NT2/D1 (cell line): ENCODE measurements at regions not wholly inside any gene's neighbourhood (a gene's known extent, or its start where the extent isn't known, plus 50 kb on each side); places are given as distances from the start of the nearest gene placed in this dataset.

ENCODE experiments used
- DNase-seq: peaks from one replicate; pipeline ENCODE4 v3.0.0-alpha.2; 2011; ENCODE audit warnings: low read depth, low spot score
- H3K27me3 ChIP-seq: 2 replicates; pipeline ENCODE4 v1.6.0; 2011; ENCODE audit warnings: mild to moderate bottlenecking; ENCODE audit not compliant: insufficient read length, insufficient read depth
- H3K36me3 ChIP-seq: 2 replicates; pipeline ENCODE4 v1.6.1; 2011; ENCODE audit warnings: mild to moderate bottlenecking, low read length, mixed read lengths; ENCODE audit not compliant: insufficient read depth, insufficient read length
- H3K4me1 ChIP-seq: 2 replicates; pipeline ENCODE4 v1.5.1; 2011; ENCODE audit not compliant: insufficient read depth, insufficient read length
- H3K4me3 ChIP-seq: 2 replicates; pipeline ENCODE4 v1.5.1; 2011; ENCODE audit warnings: low read depth; ENCODE audit not compliant: insufficient read length
- H3K9ac ChIP-seq: 2 replicates; pipeline ENCODE4 v1.6.0; 2011; ENCODE audit warnings: low read depth; ENCODE audit not compliant: insufficient read length
- H3K9me3 ChIP-seq: 2 replicates; pipeline ENCODE4 v1.5.1; 2011; ENCODE audit warnings: mild to moderate bottlenecking, low read length; ENCODE audit not compliant: insufficient read depth
- SUZ12 ChIP-seq: IDR thresholded peaks from 2 replicates; pipeline ENCODE4 v1.6.1; 2011; ENCODE audit not compliant: insufficient read length, insufficient read depth; ENCODE audit errors: extremely low read depth
- YY1 ChIP-seq: IDR thresholded peaks from 2 replicates; pipeline ENCODE4 v1.6.1; 2011; ENCODE audit not compliant: insufficient read length, insufficient read depth
- ZNF274 ChIP-seq: IDR thresholded peaks from 2 replicates; pipeline ENCODE4 v1.6.1; 2011; ENCODE audit warnings: mild to moderate bottlenecking, low read depth, low read length

DNA sequence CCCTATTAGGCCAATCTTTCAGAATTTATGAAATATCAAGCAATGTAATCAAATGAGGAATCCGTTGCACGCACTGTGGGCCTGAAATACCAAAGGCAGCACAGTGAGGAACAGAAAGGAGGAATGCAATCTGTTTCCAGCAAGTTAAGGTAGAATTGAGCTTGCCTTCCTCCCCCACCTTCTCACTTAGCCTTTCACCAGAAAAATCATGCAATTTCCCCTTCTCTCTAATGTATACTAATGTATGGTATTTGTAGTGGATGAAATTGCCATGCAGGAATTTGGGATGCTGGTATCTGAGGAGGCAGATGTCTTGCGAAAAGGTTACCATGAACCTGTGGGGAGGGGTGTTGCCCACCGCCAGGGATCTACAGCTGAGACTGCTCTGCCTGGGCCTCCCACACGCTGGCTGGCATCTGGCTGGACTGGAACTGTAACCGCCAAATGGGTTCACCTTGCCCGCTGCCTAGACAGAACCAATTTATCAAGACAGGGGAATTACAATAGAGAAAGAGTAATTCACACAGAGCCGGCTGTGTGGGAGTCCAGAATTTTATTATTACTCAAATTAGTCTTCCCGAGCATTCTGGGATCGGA is 222.4 kb upstream of the MYLIP start:
- DNase-seq, result no peak
- no peaks in the 10 kb centered on the region for H3K9me3 ChIP-seq
- TF ChIP-seq YY1 (no peak), ZNF274 (no peak), SUZ12 (no peak)
- H3K9ac ChIP-seq, result no peak overlapping the region
- no peaks in the 10 kb centered on the region for H3K27me3 ChIP-seq
- no peak overlapping the region for H3K4me3 ChIP-seq
- no peaks in the 10 kb centered on the region for H3K36me3 ChIP-seq
- no peaks in the 10 kb centered on the region for H3K4me1 ChIP-seq

DNA sequence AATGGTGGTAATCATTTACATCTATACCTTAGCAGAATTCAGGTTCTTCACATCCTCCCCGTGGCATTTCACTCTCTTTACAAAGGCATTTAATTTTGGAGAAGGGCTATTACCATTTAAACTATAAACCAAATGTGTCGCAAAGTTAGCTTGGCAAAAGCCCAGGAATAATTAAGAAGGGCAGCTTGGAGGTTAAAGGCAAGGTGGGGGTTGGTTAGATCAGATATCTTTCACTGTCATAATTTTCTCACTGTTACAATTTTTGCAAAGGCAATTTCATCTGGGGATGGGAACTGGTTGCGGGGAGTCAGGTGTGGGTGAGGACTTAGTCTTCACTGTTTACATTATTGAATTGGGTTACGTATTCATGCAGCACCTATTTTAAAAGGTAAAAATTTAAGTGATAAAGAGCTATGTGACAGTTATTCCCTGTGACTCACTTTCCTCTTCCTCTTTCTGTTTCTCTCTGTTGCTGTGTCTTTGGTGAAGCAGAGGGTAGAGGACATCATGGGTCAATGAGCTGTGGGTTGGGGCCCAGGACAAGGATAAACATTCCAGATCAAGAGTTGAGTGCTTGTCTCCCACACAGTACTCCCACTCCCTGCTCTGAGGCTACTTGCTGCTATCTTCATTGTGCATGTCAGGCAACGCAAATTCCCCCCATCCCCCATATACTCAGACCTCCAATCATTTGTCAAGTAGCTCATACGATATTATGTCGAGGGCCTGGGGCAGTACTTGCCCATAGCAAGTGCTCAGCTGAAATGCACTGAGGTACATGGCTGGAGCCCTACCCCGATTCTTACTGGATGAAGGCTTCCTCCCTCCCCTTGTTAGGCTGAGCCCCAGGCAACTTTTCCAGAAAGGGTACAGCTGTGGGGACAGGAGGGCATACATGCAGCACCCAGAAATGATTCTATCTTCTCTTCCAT is 223.1 kb upstream of the MYLIP start:
- TF ChIP-seq SUZ12, result no peak
- no peak for TF ChIP-seq YY1
- TF ChIP-seq ZNF274, result no peak
- H3K4me1 ChIP-seq, result no peaks in the 10 kb centered on the region
- no peak overlapping the region for H3K9ac ChIP-seq
- no peak for DNase-seq
- H3K27me3 ChIP-seq, result no peaks in the 10 kb centered on the region
- no peaks in the 10 kb centered on the region for H3K9me3 ChIP-seq
- H3K4me3 ChIP-seq, result no peak overlapping the region
- no peaks in the 10 kb centered on the region for H3K36me3 ChIP-seq

DNA sequence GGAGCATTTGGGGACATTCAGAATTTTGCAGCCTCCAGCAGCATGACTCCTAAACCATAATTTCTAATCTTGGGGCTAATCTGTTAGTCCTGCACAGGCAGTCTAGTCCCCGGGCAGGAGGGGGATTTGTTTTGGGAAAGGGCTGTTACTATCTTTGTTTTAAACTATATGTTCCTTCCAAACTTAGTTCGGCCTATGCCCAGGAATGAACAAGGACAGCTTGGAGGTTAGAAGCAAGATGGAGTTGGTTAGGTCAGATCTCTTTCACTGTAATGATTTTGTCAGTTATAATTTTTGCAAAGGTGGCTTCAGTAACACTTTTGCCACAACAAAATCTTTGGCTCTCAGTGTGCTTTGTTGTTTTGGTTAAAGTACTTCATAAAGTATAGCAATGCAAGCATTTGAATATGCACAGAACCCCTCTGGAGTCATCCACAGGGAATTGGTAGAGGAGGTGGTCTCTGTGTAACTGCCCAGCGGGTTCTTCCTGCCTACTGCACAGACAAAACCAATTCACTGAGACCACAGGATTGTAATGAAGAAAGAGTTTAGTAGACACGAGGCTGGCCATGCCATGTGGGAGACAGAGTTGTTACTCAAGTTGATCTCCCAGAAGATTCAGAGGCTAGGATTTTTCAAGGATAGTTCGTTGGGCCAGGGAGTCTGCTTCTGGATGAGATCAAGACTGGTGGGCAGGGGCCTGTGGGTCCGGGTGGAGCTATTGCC is 224.1 kb upstream of the MYLIP start:
- H3K9me3 ChIP-seq, result no peaks in the 10 kb centered on the region
- TF ChIP-seq YY1 (no peak), SUZ12 (no peak), ZNF274 (no peak)
- DNase-seq, result no peak
- no peaks in the 10 kb centered on the region for H3K27me3 ChIP-seq
- no peaks in the 10 kb centered on the region for H3K36me3 ChIP-seq
- H3K9ac ChIP-seq, result no peak overlapping the region
- H3K4me1 ChIP-seq, result no peaks in the 10 kb centered on the region
- no peak overlapping the region for H3K4me3 ChIP-seq

GRCh38 chr6:15901141-15902115 is 227.5 kb upstream of the MYLIP start:
- Histone ChIP-seq H3K9ac (no peak overlapping the region), H3K4me3 (no peak overlapping the region), H3K4me1 (no peaks in the 10 kb centered on the region), H3K36me3 (no peaks in the 10 kb centered on the region), H3K9me3 (no peaks in the 10 kb centered on the region), H3K27me3 (no peaks in the 10 kb centered on the region)
- DNase-seq, result no peak
- TF ChIP-seq YY1 (no peak), ZNF274 (no peak), SUZ12 (no peak)

DNA sequence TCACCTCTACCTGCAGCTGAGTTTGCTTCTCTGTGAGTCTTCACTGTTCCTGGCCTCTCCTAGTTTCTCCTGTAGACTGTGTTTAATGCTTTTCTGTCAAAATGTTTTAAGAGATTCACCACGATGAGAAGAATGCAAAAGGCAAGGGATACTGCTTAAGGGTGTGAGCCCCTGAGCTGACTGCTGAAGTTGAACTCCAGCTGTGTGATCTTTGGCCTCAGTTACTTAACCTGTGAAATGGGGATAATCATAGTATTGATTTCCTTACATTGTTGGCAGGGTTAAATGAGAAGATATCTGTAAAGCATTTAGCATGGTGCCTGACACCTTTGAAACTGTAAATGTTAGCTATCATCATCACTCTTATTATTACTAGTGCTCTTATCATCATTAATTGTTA is 230.2 kb upstream of the MYLIP start:
- Histone ChIP-seq H3K4me3 (no peak overlapping the region), H3K27me3 (no peaks in the 10 kb centered on the region), H3K36me3 (no peaks in the 10 kb centered on the region), H3K9me3 (peaks cover 3% of the 10 kb centered on the region; the same call in 1 of the 2 replicates), H3K4me1 (no peaks in the 10 kb centered on the region), H3K9ac (no peak overlapping the region)
- DNase-seq, result no peak
- TF ChIP-seq SUZ12 (no peak), ZNF274 (no peak), YY1 (no peak)

DNA sequence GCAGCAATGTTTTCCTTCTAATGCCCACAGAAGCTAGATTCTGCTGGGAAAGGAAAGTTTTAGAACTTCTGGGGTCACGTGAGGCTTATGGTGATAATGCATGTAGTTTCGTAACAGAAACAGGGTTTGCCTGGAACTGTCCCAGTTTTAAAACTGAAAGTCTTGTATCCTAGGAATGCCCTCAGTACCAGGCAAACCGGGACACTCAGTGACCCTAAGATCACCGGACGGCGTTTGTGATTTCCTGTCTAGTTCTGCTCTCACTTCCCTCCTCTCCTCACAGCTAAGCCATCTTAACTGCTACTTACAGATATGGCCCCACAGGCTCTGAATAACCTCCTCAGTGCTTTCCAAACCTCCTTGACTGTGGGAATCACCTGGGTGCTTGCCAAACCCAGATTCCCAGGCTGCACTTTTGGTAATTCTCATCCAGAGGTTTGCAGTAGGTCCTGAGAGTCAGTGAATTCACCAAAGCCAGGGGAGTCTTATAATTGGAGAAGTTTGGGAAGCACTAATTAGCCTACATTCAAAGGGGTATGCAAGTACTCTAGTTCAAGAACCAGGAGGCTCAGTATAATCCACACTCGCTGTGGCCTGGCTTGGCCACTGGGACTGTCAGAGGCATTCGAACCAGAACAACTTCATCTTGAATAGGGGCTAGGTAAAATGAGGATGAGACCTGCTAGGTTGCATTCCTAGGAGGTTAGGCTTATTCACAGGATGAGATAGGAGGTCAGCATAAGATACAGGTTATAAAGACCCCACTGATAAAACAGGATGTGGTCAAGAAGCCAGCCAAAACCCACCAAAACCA is 231.6 kb upstream of the MYLIP start:
- Histone ChIP-seq H3K4me3 (no peak overlapping the region), H3K27me3 (no peaks in the 10 kb centered on the region), H3K4me1 (no peaks in the 10 kb centered on the region), H3K36me3 (no peaks in the 10 kb centered on the region), H3K9me3 (peaks cover 17% of the 10 kb centered on the region), H3K9ac (no peak overlapping the region)
- no peak for TF ChIP-seq ZNF274
- TF ChIP-seq YY1, result no peak
- TF ChIP-seq SUZ12, result no peak
- no peak for DNase-seq
